HepG2 (cell line): ENCODE measurements at regions not wholly inside any gene's neighbourhood (a gene's known extent, or its start where the extent isn't known, plus 50 kb on each side); places are given as distances from the start of the nearest gene placed in this dataset.

ENCODE experiments used
- ATAC-seq: fragments of 200-7000 bp; cut with Tn5 transposase; 3 replicates; pipeline ENCODE4 v1.9.1; 2020; ENCODE audit warnings: mild to moderate bottlenecking, moderate library complexity
- BruUV-seq: library from RNA; stranded (reverse); fragments of 400-500 nt; replicated peaks from 2 replicates; lab custom pipeline; 2021; lab: Mats Ljungman, UMichigan
- CTCF ChIA-PET: fragments of 300-600 bp; formaldehyde crosslinking; extraction: SDS; loops from one replicate; lab custom pipeline; 2021; ENCODE audit warnings: low total read pairs, inconsistent platforms, low intra/inter-chr PET ratio; lab: Yijun Ruan, JAX
- POLR2A ChIA-PET: fragments of 350-600 bp; sonication (Branson Sonifier 250); formaldehyde crosslinking; loops from one replicate; lab custom pipeline; 2020; ENCODE audit warnings: antibody characterized with exemption, inconsistent platforms; lab: Yijun Ruan, JAX
- DNase-seq: peaks from one replicate; pipeline ENCODE4 v3.0.0-alpha.2; 2015; ENCODE audit warnings: low spot score
- FAIRE-seq: peaks from 3 replicates; lab custom pipeline; 2011; peaks lifted over from hg19 to GRCh38; lab: Jason Lieb, UNC
- H2AFZ ChIP-seq: one replicate; pipeline ENCODE4 v1.6.1; 2011; ENCODE audit warnings: low read length, inconsistent platforms
- H3K27ac ChIP-seq: fragments of 300-600 bp; 3 replicates; pipeline ENCODE4 v1.8.0; 2011; ENCODE audit warnings: mixed run types, mild to moderate bottlenecking, mixed read lengths, low read length, inconsistent platforms; ENCODE audit not compliant: insufficient read depth; ENCODE audit errors: extremely low read length
- H3K27me3 ChIP-seq, 2 experiments: fragments of 200-600 bp in 1 of 2; 2 replicates in 1 of 2; 3 replicates in 1 of 2; pipeline versions ENCODE4 v1.6.0 to v1.8.0; 2011; ENCODE audit warnings: low read length in 2 of 2, mild to moderate bottlenecking in 2 of 2, moderate library complexity in 2 of 2, inconsistent platforms in 1 of 2; ENCODE audit not compliant: insufficient read depth in 2 of 2, control insufficient read depth in 1 of 2
- H3K36me3 ChIP-seq, 2 experiments: fragments of 200-600 bp in 1 of 2; replicated peaks in 1 of 2; 2 replicates in 1 of 2; 3 replicates in 1 of 2; pipeline versions ENCODE4 v1.5.1 to v1.8.0; 2011; ENCODE audit warnings: low read length in 2 of 2, inconsistent platforms in 1 of 2; ENCODE audit not compliant: insufficient read depth in 2 of 2, control insufficient read depth in 1 of 2
- H3K4me1 ChIP-seq: 2 replicates; pipeline ENCODE4 v1.5.1; 2012; ENCODE audit warnings: low read length, inconsistent platforms; ENCODE audit not compliant: insufficient read depth
- H3K4me2 ChIP-seq: 2 replicates; pipeline ENCODE4 v1.6.0; 2011; ENCODE audit warnings: low read depth, low read length, inconsistent platforms
- H3K4me3 ChIP-seq, 3 experiments: fragments of 200-600 bp in 1 of 3; sonication (generic), shearing (Covaris generic) in 1 of 3; replicated peaks in 1 of 3; 2 replicates each; pipeline ENCODE4 v1.5.1; 2011 to 2016; ENCODE audit warnings: low read length in 3 of 3, inconsistent platforms in 2 of 3, low read depth in 2 of 3, mild to moderate bottlenecking in 2 of 3, control low read depth in 1 of 3, mixed read lengths in 1 of 3; ENCODE audit not compliant: insufficient read depth in 1 of 3
- H3K79me2 ChIP-seq: one replicate; pipeline ENCODE4 v1.6.1; 2011; ENCODE audit warnings: low read length, inconsistent platforms; ENCODE audit not compliant: insufficient read depth
- H3K9ac ChIP-seq: 2 replicates; pipeline ENCODE4 v1.6.0; 2011; ENCODE audit warnings: mild to moderate bottlenecking, low read depth, low read length, inconsistent platforms; ENCODE audit not compliant: insufficient read depth
- H3K9me3 ChIP-seq: 2 replicates; pipeline ENCODE4 v1.5.1; 2012; ENCODE audit warnings: mild to moderate bottlenecking, low read length
- H4K20me1 ChIP-seq: 2 replicates; pipeline ENCODE4 v1.6.0; 2011; ENCODE audit warnings: inconsistent platforms, mild to moderate bottlenecking, low read length, moderate library complexity; ENCODE audit not compliant: insufficient read depth
- AGO2 ChIP-seq: fragments of 200-400 bp; formaldehyde crosslinking; optimal IDR thresholded peaks from 2 replicates; pipeline ENCODE3; 2017; ENCODE audit warnings: mild to moderate bottlenecking, low read depth, low read length, moderate library complexity
- EED ChIP-seq: sonication (generic); formaldehyde crosslinking; IDR thresholded peaks from 2 replicates; pipeline ENCODE4 v1.5.0; 2020; ENCODE audit warnings: mild to moderate bottlenecking, missing genetic modification reagents
- GZF1 ChIP-seq: sonication (generic); formaldehyde crosslinking; IDR thresholded peaks from 2 replicates; pipeline ENCODE4 v1.5.1; 2020; ENCODE audit warnings: mild to moderate bottlenecking, missing genetic modification reagents
- MTF1 ChIP-seq: sonication (generic); formaldehyde crosslinking; IDR thresholded peaks from 2 replicates; pipeline ENCODE4 v1.5.0; 2020; ENCODE audit warnings: missing genetic modification reagents
- NFRKB ChIP-seq: fragments of 450-650 bp; IDR thresholded peaks from 2 replicates; pipeline ENCODE4 v1.6.1; 2017
- RFXANK ChIP-seq: IDR thresholded peaks from 2 replicates; pipeline ENCODE4 v1.6.1; 2016
- RNF219 ChIP-seq: sonication (generic); formaldehyde crosslinking; IDR thresholded peaks from 2 replicates; pipeline ENCODE4 v1.5.0; 2020; ENCODE audit warnings: mild to moderate bottlenecking, missing genetic modification reagents
- SP4 ChIP-seq: sonication (generic); formaldehyde crosslinking; IDR thresholded peaks from 2 replicates; pipeline ENCODE4 v1.8.1; 2023; ENCODE audit warnings: mild to moderate bottlenecking, missing genetic modification reagents
- ZBTB3 ChIP-seq: sonication (generic); formaldehyde crosslinking; IDR thresholded peaks from 2 replicates; pipeline ENCODE4 v1.4.0; 2020; ENCODE audit warnings: low read depth, mild to moderate bottlenecking, moderate library complexity, missing genetic modification reagents, borderline replicate concordance
- ZNF572 ChIP-seq: sonication (generic); formaldehyde crosslinking; IDR thresholded peaks from 2 replicates; pipeline ENCODE4 v1.5.1; 2020; ENCODE audit warnings: mild to moderate bottlenecking, missing genetic modification reagents
- ZNF788 ChIP-seq: sonication (generic); formaldehyde crosslinking; IDR thresholded peaks from 2 replicates; pipeline ENCODE4 v1.5.0; 2020; ENCODE audit warnings: mild to moderate bottlenecking, missing genetic modification reagents, borderline replicate concordance
- WGBS: methylation state at CpG from one replicate; pipeline ENCODE4 v1.1.6; 2017; ENCODE audit warnings: low lambda C conversion rate; 5-methylcytosine and 5-hydroxymethylcytosine counted together
- in situ Hi-C: cut with HindIII; loops from 2 replicates; pipeline ENCODE4 v1.10.0; 2017; ENCODE audit warnings: low pct_unique_long_range_greater_than_20kb; ENCODE audit not compliant: extremely low pct_ligation_motif_present
- intact Hi-C: fragments of 100-400 bp; cut with micrococcal nuclease; formaldehyde crosslinking; loops from one replicate; pipeline ENCODE4 v1.10.0; 2022; ENCODE audit not compliant: unreplicated experiment
- TF ChIP-seq, protein P1 (sequence below): IDR thresholded peaks from 2 replicates; pipeline ENCODE4 v1.6.1; 2018; ENCODE audit warnings: missing genetic modification reagents, mild to moderate bottlenecking, missing compliant biosample characterization
- TF ChIP-seq, protein P2 (sequence below): sonication (generic); formaldehyde crosslinking; IDR thresholded peaks from 2 replicates; pipeline ENCODE4 v1.5.0; 2020; ENCODE audit warnings: mild to moderate bottlenecking, missing genetic modification reagents, borderline replicate concordance

DNA sequence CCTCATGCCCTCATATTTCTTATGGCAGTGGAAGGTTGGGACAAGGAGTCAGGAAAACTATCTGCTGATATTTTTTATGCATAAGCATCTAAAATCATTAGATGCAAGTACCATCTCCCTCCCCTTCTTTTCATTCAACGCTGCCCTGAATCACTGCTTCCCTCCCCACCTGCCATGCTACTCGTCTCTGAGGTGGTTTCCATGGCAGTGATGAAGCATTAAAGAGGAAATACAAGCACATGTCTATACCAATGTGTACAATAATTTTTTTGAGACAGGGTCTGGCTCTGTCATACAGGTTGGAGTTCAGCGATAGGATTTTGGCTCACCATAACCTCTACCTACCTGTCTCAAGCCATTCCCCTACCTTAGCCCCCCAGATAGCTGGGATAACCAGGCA is 67.5 kb upstream of the SETMAR start (continued):
- no peak for TF ChIP-seq AGO2
- TF ChIP-seq, protein P1, sequence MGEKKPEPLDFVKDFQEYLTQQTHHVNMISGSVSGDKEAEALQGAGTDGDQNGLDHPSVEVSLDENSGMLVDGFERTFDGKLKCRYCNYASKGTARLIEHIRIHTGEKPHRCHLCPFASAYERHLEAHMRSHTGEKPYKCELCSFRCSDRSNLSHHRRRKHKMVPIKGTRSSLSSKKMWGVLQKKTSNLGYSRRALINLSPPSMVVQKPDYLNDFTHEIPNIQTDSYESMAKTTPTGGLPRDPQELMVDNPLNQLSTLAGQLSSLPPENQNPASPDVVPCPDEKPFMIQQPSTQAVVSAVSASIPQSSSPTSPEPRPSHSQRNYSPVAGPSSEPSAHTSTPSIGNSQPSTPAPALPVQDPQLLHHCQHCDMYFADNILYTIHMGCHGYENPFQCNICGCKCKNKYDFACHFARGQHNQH (CRISPR knock-in tag) = no peak
- TF ChIP-seq, all 625 proteins: peak for 0

- H3K36me3 ChIP-seq = no peaks in the 10 kb centered on the region
- no peak for DNase-seq
- no peaks in the 10 kb centered on the region for H4K20me1 ChIP-seq
- H3K4me2 ChIP-seq = no peak overlapping the region
- ATAC-seq = no peak
- intact Hi-C loops = no loop called here
- 44% methylated on average over 8 of the region's 8 CpGs for WGBS
- H3K9ac ChIP-seq = no peak overlapping the region
- BruUV-seq = no TSS peak
- H3K9me3 ChIP-seq = no peaks in the 10 kb centered on the region
- H3K27me3 ChIP-seq = no peaks in the 10 kb centered on the region
- no peaks in the 10 kb centered on the region for H3K4me1 ChIP-seq
- no peak overlapping the region for H3K4me3 ChIP-seq
- ChIA-PET CTCF (no interaction called here), POLR2A (no interaction called here)
- H2AFZ ChIP-seq = no peak overlapping the region
- in situ Hi-C loops = no loop called here
- H3K79me2 ChIP-seq = no peaks in the 10 kb centered on the region
- no peak overlapping the region for H3K27ac ChIP-seq
- FAIRE-seq = no peak
- TF ChIP-seq RFXANK (CRISPR knock-in tag) = no peak
- TF ChIP-seq, protein P2, sequence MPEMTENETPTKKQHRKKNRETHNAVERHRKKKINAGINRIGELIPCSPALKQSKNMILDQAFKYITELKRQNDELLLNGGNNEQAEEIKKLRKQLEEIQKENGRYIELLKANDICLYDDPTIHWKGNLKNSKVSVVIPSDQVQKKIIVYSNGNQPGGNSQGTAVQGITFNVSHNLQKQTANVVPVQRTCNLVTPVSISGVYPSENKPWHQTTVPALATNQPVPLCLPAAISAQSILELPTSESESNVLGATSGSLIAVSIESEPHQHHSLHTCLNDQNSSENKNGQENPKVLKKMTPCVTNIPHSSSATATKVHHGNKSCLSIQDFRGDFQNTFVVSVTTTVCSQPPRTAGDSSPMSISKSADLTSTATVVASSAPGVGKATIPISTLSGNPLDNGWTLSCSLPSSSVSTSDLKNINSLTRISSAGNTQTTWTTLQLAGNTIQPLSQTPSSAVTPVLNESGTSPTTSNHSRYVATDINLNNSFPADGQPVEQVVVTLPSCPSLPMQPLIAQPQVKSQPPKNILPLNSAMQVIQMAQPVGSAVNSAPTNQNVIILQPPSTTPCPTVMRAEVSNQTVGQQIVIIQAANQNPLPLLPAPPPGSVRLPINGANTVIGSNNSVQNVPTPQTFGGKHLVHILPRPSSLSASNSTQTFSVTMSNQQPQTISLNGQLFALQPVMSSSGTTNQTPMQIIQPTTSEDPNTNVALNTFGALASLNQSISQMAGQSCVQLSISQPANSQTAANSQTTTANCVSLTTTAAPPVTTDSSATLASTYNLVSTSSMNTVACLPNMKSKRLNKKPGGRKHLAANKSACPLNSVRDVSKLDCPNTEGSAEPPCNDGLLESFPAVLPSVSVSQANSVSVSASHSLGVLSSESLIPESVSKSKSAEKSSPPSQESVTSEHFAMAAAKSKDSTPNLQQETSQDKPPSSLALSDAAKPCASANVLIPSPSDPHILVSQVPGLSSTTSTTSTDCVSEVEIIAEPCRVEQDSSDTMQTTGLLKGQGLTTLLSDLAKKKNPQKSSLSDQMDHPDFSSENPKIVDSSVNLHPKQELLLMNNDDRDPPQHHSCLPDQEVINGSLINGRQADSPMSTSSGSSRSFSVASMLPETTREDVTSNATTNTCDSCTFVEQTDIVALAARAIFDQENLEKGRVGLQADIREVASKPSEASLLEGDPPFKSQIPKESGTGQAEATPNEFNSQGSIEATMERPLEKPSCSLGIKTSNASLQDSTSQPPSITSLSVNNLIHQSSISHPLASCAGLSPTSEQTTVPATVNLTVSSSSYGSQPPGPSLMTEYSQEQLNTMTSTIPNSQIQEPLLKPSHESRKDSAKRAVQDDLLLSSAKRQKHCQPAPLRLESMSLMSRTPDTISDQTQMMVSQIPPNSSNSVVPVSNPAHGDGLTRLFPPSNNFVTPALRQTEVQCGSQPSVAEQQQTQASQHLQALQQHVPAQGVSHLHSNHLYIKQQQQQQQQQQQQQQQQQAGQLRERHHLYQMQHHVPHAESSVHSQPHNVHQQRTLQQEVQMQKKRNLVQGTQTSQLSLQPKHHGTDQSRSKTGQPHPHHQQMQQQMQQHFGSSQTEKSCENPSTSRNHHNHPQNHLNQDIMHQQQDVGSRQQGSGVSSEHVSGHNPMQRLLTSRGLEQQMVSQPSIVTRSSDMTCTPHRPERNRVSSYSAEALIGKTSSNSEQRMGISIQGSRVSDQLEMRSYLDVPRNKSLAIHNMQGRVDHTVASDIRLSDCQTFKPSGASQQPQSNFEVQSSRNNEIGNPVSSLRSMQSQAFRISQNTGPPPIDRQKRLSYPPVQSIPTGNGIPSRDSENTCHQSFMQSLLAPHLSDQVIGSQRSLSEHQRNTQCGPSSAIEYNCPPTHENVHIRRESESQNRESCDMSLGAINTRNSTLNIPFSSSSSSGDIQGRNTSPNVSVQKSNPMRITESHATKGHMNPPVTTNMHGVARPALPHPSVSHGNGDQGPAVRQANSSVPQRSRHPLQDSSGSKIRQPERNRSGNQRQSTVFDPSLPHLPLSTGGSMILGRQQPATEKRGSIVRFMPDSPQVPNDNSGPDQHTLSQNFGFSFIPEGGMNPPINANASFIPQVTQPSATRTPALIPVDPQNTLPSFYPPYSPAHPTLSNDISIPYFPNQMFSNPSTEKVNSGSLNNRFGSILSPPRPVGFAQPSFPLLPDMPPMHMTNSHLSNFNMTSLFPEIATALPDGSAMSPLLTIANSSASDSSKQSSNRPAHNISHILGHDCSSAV = no peak
- TF ChIP-seq NFRKB = no peak
- TF ChIP-seq ZNF788 = no peak
- no peak for TF ChIP-seq GZF1 (CRISPR knock-in tag)
- TF ChIP-seq ZBTB3 (CRISPR knock-in tag) = no peak
- TF ChIP-seq EED (CRISPR knock-in tag) = no peak
- no peak for TF ChIP-seq MTF1 (CRISPR knock-in tag)
- TF ChIP-seq RNF219 (CRISPR knock-in tag) = no peak
- no peak for TF ChIP-seq ZNF572 (CRISPR knock-in tag)
- TF ChIP-seq SP4 (CRISPR knock-in tag) = no peak
These were observed 61.5 kb upstream of the SETMAR start for GRCh38 chr3:4241595-4242170.
